NOMO-1 treated with DMSO at 0.1 percent for 48 hours (cell line): ENCODE measurements at regions not wholly inside any gene's neighbourhood (a gene's known extent, or its start where the extent isn't known, plus 50 kb on each side); places are given as distances from the start of the nearest gene placed in this dataset.
"Not testable (repeated sequence)": the region's sequence is repeated elsewhere in the genome, so short reads cannot be mapped to it uniquely, and the experiment has no call there.

ENCODE experiments used
- DNase-seq: peaks from one replicate; lab custom pipeline; 2025; ENCODE audit not compliant: unreplicated experiment; lab: John Stamatoyannopoulos, UW

GRCh38 chr19:27894906-27895754, 1317.8 kb downstream of the UQCRFS1 start:
- DNase-seq, result no peak

- DNase-seq, result no peak
These were observed 1320.5 kb downstream of the UQCRFS1 start for GRCh38 chr19:27892500-27892899.

- no peak for DNase-seq
These were observed 1321.5 kb downstream of the UQCRFS1 start for GRCh38 chr19:27891411-27891810.

GRCh38 chr19:27890696-27891095, 1322.3 kb downstream of the UQCRFS1 start:
- DNase-seq, result no peak

- no peak for DNase-seq
These were observed 1322.7 kb downstream of the UQCRFS1 start for GRCh38 chr19:27890206-27890605.

DNA sequence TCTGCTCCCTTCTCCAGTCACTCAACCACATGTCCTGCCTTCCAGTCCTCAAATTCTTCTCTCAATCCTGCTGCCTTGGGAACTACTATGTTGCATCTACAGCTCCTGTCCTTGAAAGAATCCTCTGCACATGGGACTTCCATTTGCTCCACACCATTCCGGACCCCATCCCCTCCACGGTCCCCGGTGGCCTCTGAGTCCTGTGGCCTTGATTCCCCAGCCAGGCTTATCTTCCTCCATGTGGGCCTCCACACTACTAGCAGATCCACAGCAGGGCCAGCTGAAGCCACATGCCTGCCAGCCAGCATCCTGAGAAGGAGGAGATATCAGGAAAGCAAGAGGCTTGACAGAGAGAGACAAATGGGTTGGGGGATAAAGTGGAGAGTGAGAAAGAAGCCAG, 1323.8 kb downstream of the UQCRFS1 start:
- no peak for DNase-seq

- no peak for DNase-seq
These were observed 1325.0 kb downstream of the UQCRFS1 start for GRCh38 chr19:27887946-27888345.

DNA sequence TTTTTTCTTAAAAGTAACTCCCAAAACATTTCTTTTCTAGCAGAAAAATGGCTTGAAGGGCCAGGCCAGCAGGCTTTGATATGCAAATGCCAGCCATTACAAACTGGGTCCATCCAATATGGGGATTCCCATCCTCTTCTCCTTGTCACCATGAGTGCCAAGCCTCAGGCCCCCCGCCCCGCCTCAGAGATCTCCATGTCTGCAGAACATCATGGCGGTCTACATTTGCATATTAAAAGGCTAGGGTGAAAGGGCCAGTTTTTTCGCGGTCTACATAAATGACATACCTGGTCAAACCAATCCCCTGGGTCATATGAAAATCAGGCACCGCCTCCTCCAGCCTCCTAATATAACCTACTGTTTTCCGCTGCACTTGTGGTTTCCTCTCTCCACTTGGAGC, 1327.6 kb downstream of the UQCRFS1 start:
- DNase-seq, result no peak

GRCh38 chr19:27884376-27884775, 1328.6 kb downstream of the UQCRFS1 start:
- no peak for DNase-seq

GRCh38 chr19:27881213-27881612, 1331.7 kb downstream of the UQCRFS1 start:
- no peak for DNase-seq

- DNase-seq, result no peak
These were observed 1335.9 kb downstream of the UQCRFS1 start for GRCh38 chr19:27876976-27877512.

GRCh38 chr19:27876489-27876888, 1336.5 kb downstream of the UQCRFS1 start:
- no peak for DNase-seq

- DNase-seq, result no peak
These were observed 1340.6 kb downstream of the UQCRFS1 start for GRCh38 chr19:27872370-27872769.

- DNase-seq, result no peak
These were observed 1342.7 kb downstream of the UQCRFS1 start for GRCh38 chr19:27870293-27870692.

- no peak for DNase-seq
These were observed 1344.9 kb downstream of the UQCRFS1 start for GRCh38 chr19:27868007-27868406.

DNA sequence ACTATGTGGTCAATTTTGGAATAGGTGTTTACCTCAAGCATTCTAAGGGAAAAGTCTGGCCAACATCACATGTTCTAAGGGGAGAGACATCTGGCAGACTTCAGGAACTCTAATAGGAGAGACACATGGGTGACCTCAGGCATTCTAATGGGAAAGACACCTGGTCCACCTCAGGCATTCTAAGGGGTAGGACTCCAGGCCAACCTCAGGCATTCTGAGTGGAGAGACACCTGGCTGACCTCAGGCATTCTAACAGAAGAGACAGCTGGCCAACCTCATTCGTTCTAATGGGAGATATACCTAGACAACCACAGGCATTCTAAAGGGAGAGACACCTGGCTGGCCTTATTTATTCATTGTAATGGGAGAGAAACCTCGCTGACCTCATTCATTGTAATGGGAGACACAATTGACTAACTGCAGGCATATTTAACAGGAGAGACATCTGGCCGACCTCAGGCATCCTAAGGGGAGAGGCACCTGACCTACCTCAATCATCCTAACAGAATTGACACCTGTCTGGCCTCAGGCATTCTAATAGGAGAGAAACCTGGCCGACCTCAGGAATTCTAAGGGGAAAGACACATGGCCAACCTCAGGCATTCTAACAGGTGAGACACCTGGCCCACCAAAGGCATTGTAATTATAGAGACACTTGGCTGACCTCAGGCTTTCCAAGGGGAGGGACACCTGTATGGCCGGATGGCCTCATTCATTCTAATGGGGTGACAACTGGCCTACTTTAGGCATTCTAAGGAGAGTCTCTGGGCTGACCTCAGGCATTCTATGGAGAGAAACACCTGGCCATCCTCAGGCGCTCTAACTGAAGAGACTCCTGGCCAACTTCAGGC, 1346.8 kb downstream of the UQCRFS1 start:
- DNase-seq, result no peak

- DNase-seq, result no peak
These were observed 1351.5 kb downstream of the UQCRFS1 start for GRCh38 chr19:27861411-27861975.

GRCh38 chr19:27860309-27860934, 1352.5 kb downstream of the UQCRFS1 start:
- no peak for DNase-seq

DNA sequence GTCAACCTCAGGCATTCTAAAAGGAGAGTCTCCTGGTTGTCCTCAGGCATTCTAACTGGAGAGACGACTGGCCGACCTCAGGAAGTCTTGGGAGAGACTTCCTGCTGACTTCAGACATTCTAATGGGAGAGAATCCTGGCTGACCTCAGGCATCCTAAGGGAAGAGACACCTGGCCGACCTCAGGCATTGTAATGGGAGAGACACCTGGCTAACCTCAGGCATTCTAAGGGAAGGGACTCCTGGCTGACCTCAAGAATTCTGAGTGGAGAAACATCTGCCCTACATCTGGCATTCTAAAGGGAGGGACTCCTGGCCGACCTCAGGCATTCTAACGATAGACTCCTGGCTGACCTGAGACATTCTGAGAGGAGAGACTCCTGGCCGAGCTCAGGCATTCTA, 1353.3 kb downstream of the UQCRFS1 start:
- DNase-seq, result no peak

GRCh38 chr19:27858981-27859581, 1353.9 kb downstream of the UQCRFS1 start:
- no peak for DNase-seq

- DNase-seq, result not testable (repeated sequence)
These were observed 1360.0 kb downstream of the UQCRFS1 start for GRCh38 chr19:27852931-27853330.
